ENCODE measurements at regions not wholly inside any gene's neighbourhood (a gene's known extent, or its start where the extent isn't known, plus 50 kb on each side); places are given as distances from the start of the nearest gene placed in this dataset.

GRCh38 chr2:14114275-14114674, 518.2 kb upstream of the LRATD1 start:
- Histone ChIP-seq H3K27ac (no peak overlapping the region), H3K27me3 (ENCODE audit: low read depth) (no peaks in the 10 kb centered on the region), H3K4me1 (no peaks in the 10 kb centered on the region), H3K9me3 (no peaks in the 10 kb centered on the region), H3K36me3 (no peaks in the 10 kb centered on the region), H3K4me3 (no peak overlapping the region)
- ATAC-seq (no peak), DNase-seq (no peak)
- intact Hi-C loops (cut with DNase I): no loop called here
- TF ChIP-seq CTCF (IDR thresholded peaks at IDR 0.05): no peak

- no peak for TF ChIP-seq CTCF (IDR thresholded peaks at IDR 0.05)
- Histone ChIP-seq H3K4me1 (no peaks in the 10 kb centered on the region), H3K27ac (no peak overlapping the region), H3K9me3 (no peaks in the 10 kb centered on the region), H3K27me3 (ENCODE audit: low read depth) (no peaks in the 10 kb centered on the region), H3K36me3 (no peaks in the 10 kb centered on the region), H3K4me3 (no peak overlapping the region)
- DNase-seq: no peak
- ATAC-seq: no peak
- intact Hi-C loops (cut with DNase I): no loop called here
These were observed 512.1 kb upstream of the LRATD1 start for GRCh38 chr2:14120376-14120775.

GRCh38 chr2:14123436-14124103, 508.9 kb upstream of the LRATD1 start:
- Histone ChIP-seq H3K36me3 (no peaks in the 10 kb centered on the region), H3K4me3 (no peak overlapping the region), H3K9me3 (no peaks in the 10 kb centered on the region), H3K27ac (no peak overlapping the region), H3K27me3 (ENCODE audit: low read depth) (no peaks in the 10 kb centered on the region), H3K4me1 (no peaks in the 10 kb centered on the region)
- intact Hi-C loops (cut with DNase I): no loop called here
- TF ChIP-seq CTCF (IDR thresholded peaks at IDR 0.05): no peak
- DNase-seq: no peak
- no peak for ATAC-seq

GRCh38 chr2:14125624-14126293, 506.8 kb upstream of the LRATD1 start:
- Histone ChIP-seq H3K9me3 (no peaks in the 10 kb centered on the region), H3K36me3 (no peaks in the 10 kb centered on the region), H3K27ac (no peak overlapping the region), H3K27me3 (ENCODE audit: low read depth) (no peaks in the 10 kb centered on the region), H3K4me3 (no peak overlapping the region), H3K4me1 (no peaks in the 10 kb centered on the region)
- intact Hi-C loops (cut with DNase I): no loop called here
- ATAC-seq: no peak
- no peak for TF ChIP-seq CTCF (IDR thresholded peaks at IDR 0.05)
- no peak for DNase-seq

GRCh38 chr2:14126846-14127245, 505.7 kb upstream of the LRATD1 start:
- no peak for ATAC-seq
- H3K4me3 ChIP-seq: no peak overlapping the region
- no peak overlapping the region for H3K27ac ChIP-seq
- no peaks in the 10 kb centered on the region for H3K4me1 ChIP-seq
- intact Hi-C loops (cut with DNase I): no loop called here
- no peaks in the 10 kb centered on the region for H3K36me3 ChIP-seq
- H3K9me3 ChIP-seq: no peaks in the 10 kb centered on the region
- DNase-seq: no peak
- TF ChIP-seq CTCF (IDR thresholded peaks at IDR 0.05): no peak
- H3K27me3 ChIP-seq (ENCODE audit: low read depth): no peaks in the 10 kb centered on the region

Measured in lower lobe of right lung (tissue), 2 donors.